HG03159 (cell line): ENCODE measurements at regions not wholly inside any gene's neighbourhood (a gene's known extent, or its start where the extent isn't known, plus 50 kb on each side); places are given as distances from the start of the nearest gene placed in this dataset.
"Not testable (repeated sequence)": the region's sequence is repeated elsewhere in the genome, so short reads cannot be mapped to it uniquely, and the experiment has no call there.

Experiments used
- ATAC-seq: cut with Tn5 transposase; IDR thresholded peaks from one replicate; pipeline ENCODE4 v1.9.1; 2021; ENCODE audit warnings: mild to moderate bottlenecking, moderate library complexity; ENCODE audit not compliant: unreplicated experiment

DNA sequence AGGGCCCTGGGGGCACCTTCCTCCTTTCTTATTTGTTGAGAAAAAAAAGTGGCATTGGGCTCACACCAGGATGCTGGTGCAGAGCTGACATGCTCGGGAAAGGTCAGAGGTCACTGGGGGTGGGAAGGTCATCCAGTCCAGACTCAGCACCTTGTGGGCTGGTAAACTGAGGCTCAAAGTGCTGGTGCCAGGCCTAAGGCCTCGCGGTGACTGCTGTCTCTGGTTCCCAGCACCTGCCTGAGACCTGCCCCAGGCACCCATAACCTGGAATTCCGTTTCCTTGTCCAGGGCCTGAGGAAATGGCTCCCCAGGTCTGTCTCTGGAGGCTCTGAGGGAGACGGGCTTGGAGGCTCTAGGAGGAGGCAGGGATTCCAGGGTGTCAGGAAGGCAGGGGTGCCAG is 521.0 kb downstream of the GOLGA6L6 start:
- not testable (repeated sequence) for ATAC-seq

DNA sequence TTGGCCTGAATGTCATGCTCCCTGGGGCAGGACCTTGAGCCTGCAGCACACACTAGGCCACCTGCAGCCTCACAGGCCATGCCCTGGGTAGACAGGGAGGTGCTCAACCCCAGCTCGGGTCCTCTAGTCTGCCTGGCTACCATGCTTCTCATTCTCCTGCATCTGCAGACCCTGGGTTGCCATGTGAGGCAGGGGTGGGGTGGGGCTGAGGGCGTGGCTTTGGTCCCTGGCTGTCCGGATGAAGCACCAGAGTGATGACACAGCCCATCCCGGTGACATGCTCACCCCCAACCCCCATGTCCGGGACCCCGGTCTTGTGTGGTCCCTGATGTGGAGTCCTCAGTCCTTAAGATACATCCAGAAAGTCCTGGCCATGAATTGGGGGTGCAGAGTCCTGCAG is 521.8 kb downstream of the GOLGA6L6 start:
- ATAC-seq, result not testable (repeated sequence)

DNA sequence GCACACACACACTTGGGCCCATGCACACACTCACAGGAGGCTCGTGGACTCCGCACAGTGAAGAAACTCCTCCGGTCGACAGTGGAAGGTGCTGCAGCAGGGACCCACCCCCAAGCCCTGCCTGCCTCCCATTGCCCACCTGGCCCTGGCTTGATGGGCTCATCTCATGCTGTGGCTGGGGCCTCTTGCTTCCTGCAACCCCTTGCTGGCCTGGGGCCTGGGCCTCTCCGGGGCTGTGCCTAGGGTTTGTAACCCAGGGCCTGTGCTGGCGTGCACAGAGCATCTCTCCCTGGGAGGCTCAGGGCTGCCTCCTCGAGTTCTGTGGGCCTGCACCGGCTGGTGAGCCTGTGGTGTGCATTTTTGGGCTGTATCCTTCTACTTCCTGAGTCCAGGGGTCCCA is 524.0 kb downstream of the GOLGA6L6 start:
- ATAC-seq, result not testable (repeated sequence)

DNA sequence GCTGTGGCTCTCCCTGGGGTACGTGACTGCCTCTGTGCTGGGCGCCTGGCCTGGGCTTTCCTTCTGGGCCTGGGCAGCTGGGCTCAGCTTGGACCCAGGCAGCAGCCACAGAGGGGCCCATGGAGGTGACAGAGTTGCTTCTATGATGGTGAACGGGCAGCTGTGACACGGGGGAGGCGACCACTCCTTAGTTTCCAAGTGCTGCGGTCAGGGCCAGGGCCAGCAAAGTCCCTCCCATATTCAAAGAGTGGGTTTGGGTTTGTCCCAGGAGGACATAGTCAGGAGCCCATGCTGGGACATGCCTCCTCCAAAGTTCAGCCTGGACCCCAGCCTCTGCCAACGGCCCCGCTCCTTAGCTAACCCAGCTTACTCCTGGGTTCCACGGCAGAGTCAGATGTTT is 524.7 kb downstream of the GOLGA6L6 start:
- not testable (repeated sequence) for ATAC-seq

DNA sequence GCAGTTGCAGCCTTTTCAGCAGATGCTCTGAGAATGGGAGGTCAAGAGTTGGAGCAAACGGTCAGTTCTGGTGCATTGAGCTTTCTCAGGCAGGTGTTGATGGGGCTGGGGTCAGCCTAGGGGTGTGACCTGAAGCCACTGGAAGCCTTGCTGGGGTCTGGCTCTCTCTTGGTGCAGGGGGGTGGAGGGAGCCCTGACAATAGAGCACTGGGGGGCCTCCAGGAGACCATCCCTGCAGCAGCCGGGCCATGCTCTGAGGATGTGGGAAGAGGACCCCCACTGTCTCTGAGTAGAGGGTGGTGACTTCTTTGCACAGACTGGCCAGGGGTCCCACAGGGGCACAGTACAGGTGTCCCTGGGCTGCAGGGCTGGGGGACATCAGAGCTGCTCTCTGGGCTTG is 528.8 kb downstream of the GOLGA6L6 start:
- not testable (repeated sequence) for ATAC-seq

DNA sequence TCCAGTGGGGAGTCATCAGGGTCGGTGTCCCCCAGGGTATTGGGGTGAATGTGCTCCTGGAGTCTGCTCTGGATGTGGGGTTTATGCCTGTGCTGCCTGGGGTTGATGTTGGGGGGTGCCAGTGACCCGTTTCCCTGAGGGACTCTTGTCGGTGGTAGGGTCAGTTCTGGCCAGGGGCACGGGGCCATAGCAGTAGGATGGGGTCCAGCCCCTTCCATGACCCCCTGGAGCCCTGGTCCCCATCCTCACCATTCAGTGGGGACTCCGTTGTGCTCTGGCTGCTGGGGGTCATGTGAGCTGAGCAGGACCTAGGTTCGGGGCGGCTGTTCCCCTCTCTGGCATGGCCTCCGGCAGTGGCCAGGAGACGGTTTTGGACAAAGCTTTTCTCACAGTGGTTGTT is 530.8 kb downstream of the GOLGA6L6 start:
- not testable (repeated sequence) for ATAC-seq

DNA sequence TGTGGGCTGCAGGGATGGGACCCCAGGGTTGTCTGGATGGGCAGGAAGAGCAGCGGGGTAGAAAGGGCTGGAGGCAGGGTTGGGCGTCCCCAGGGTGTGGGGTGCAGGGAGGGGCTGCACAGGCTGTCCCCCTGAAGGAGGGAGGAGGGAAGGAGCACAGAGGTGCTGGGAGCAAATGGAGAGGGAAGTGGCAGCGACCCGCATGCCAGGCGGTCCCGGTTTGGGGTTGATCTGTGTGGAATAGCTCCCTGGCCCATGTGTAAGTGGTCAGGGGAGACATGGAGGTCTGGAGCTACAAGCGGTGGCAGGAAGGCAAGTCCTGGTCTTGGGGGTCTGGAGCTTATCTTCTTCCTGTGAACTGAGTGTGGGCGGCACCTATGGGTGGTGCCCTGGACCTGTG is 532.0 kb downstream of the GOLGA6L6 start:
- not testable (repeated sequence) for ATAC-seq

DNA sequence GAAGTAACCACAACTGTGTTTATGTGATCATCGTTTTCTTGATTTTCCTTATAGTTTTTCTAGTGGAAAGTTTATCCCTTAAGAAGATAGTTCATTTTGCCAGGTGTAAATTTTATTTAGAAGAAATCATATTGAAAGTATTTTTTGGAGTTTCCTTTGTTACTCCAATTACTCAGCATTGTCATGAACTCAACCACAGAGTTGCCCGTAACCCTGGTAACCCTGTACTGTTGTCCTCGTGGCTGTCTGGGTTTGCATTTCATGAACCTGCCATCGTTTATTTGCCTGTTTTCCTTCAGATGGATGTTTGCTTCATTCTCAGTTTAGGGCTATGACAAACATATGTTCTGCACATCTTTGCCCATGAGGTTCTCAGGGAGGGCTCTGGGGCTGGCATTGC is 534.3 kb downstream of the GOLGA6L6 start:
- not testable (repeated sequence) for ATAC-seq

DNA sequence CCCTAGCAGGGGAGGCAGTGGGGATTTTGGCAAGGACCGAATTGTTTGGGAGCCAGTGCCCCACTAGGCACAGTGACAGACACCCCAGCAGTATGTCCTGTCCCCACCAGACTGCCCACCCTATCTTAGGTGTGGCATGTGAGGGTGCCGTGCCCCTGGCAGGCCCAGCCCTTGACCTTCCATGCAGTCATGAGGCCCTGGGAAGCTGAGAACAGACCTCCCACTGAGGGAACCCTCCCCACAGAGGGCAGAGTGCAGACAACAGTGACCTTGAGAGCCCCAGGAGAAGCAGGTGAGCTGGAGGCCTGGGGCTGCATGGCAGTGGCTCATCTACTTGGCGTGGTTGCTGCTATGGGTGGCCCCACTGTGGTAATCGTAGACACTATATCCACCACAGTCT is 538.1 kb downstream of the GOLGA6L6 start:
- not testable (repeated sequence) for ATAC-seq

DNA sequence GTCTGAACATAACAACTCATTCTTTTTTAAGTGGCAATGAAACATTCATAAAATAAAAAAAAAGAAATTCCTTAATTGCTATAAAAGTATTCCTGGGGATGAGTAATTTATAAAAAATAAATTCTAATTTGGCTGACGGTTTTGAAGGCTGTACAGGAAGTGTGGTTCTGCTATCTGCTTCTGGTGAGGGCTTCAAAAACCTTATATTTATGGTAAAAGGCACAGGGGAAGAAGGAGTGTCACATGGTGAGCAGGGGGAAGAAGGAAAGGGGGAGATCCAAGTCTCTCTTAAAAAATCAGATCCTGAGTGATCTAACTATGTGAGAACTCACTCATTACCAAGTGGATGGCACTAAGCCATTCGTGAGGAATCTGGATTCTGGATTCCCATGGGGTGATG is 539.0 kb downstream of the GOLGA6L6 start:
- not testable (repeated sequence) for ATAC-seq

DNA sequence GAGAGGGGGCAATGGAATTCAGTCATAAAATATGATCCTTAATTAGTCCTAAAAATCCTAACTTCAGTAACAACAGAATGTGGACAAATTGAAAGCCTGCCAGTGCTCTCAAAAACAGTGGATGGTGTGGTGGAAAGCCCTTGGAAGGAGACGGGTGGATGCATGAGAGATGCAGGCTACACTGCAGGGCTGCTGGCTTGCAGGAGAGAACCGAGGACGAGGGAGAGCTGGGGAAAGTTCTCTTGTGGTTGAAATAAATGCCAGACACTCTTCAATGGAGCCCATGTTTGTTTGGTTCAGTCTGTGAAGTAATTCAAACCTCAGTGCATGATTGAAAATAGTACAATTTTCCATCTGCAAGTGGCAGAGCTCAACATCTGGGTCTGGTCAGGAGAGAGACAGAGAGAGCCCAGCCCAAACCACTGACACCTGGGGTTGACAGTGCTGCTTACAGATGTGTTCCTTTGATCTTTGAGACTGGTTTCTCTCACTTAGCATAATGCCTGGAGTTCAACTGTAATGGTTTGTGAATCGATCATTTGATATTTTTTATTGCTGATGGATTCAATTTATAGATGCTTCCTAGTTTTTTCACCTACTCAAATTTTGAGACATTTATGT is 544.9 kb downstream of the GOLGA6L6 start:
- ATAC-seq, result not testable (repeated sequence)

DNA sequence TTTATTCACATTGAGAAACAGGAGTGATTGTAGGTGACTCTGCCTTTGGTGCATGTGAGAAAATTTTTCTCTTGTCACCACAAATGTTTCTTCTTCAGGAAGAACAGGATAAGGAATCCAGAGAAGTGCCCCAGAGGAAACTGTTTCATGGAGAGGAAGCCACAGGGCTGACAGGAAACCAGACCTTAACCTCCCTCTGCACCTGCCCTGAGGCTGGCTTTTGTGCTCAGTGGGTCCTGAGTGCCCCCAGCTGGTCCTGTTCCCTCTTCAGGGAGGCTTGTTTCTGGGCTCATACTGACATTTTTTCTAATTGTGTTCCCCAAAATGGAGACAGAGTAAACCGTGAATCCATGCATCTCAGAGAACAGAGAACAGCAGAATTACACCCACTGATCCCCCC is 546.3 kb downstream of the GOLGA6L6 start:
- ATAC-seq, result not testable (repeated sequence)

DNA sequence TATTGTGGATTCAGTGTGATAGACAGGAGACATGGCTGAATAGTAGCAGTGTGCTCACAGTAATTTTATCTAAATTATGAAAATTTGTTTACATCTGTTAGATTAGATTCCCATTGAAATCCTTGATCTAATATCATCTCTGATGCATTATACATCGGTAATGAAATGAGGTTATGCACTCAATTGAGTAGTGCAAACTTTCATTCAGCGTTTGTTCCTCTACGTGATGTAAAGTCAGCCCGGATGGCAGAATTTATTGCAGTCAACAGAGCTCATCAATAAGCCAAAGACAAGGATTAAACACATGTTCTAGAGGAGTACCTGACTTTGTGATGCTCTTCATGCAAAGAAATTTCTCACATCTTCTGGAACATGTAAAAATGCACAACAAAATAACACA is 549.2 kb downstream of the GOLGA6L6 start:
- ATAC-seq, result no peak

DNA sequence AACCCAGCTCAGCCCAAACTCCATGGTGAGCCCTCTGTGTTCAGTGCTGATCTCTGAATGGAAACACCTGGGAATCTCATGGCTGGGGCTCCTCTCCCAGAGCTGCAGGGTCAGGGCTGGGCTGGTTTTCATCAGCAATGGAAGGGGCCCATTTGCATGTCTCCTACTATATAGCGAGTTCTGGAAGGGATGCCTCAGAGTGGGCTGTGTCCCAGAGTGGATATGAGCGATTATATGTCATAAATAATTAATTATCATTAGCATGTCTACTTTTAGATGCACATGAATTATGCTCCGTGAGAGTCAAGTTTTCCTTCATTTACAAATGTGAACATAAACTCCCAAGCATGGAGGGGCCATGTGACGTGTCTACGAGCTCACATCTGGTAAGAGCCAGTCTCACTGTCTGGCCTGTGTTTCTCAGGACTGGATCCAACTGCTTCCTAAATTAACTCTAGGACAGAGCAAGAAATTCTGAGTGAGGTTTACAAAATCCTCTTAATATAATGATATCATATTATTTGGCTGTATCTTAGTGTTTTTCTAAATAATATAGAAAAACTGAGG is 553.4 kb downstream of the GOLGA6L6 start:
- no peak for ATAC-seq

DNA sequence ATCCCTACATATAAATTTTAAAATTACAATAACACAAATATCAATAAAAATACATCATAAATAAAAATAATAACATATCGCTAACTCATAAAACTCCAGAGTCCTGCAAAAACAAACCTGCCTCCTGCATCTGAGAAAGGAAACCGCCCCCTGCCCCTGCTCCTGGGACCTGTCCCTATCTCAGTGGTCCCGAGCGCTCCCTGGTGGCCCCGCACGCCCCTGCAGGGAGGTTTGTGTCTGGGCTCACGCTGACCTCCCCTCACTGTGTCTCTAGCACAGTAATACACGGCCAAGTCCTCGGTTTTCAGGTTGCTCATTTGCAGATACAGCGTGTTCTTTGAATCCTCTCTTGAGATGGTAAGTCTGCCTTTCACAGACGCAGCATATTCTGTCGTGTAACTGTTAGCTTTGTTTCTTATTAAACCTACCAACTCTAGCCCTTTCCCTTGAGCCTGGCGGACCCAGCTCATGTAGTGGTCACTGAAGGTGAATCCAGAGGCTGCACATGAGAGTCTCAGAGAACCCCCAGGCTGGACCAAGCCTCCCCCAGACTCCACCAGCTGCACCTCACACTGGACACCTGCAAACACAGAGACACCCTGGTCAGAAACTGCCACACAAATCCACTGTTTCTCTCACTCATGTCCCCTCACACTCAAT is 554.1 kb downstream of the GOLGA6L6 start:
- no peak for ATAC-seq

DNA sequence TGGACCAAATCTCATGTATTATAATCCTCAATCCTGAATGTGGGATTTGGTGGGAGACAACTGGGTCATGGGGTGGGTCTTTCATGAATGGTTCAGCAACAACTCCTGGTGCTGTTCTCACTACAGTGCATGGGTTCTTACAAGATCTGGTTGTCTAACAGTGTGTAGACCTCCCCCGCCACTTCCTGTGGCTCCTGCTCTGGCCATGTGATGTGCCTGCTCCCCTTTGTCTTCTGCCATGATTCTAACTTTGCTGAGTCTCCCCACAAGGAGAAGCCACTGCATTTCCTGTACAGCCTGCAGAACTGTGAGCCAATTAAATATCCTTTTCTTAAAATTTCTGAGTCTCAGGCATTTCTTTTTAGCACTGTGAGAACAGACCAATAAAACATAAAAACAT is 557.5 kb downstream of the GOLGA6L6 start:
- ATAC-seq, result no peak

DNA sequence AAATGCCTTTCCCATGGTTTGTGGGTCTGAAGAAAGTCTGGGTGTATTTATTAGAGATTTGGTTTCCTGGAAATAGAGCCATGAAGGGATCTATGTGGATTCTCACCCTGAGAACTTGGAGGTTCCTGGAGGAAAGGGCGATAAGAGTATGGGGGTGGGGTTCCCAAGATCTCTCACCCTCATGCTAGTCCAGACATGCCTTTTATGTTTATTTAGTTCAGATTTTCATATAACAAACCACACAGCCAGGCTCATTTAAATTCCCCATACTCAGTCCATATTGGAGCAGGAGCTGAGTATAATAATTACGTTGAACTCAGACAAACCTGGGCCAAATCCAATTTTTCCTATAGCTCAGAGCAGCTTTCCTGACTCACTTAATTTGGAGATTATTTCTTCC is 566.6 kb downstream of the GOLGA6L6 start:
- no peak for ATAC-seq

DNA sequence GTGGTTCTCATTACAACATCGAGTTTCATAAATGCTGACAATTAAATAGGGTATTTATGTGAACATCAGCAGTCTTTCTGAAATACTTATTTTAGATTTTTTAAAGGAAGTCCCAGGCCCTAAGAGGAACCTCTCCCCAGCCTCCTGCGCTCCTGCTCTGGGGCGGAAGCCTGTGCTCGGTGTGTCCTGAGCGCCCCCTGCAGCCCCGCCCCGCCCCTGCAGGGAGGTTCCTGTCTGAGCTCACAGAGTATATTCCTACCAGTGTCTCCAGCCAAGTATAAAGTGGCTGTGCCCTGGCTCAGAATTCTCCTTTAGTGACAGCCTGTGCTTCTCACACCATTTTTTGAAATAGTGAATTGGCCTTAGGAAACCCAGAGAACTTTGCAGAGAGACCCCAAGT is 567.9 kb downstream of the GOLGA6L6 start:
- no peak for ATAC-seq

DNA sequence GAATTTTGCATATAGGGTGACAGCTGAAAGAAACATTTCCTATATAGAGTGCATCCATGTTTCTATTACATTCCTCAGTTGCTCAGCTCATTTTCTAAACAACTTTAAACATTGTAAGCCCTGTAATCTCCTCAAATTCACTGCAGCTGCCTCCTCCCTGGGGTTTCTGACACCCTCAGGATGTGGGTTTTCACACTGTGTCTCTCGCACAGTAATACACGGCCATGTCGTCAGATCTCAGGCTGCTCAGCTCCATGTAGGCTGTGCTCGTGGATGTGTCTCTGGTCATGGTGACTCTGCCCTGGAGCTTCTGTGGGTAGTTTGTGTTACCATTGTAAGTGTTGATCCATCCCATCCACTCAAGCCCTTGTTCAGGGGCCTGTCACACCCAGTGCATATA is 569.0 kb downstream of the GOLGA6L6 start:
- not testable (repeated sequence) for ATAC-seq

DNA sequence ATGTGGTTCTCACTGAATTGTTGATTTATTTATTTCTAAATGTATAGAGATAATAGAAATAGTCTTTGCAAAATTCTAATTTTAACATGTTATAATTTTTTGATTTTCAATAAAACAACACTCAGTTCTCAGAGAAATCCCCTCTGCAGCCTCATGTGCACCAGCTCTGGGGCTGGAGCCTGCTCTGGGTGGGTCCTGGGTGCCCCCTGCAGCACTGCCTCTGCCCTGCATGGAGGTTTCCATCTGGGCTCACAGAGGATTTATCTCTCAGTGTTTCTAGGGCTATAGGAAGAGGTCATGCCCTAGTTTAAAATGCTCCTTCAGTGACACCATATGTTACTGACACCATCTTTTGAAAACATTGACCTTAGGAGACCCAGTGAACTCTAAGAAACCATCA is 576.0 kb downstream of the GOLGA6L6 start:
- not testable (repeated sequence) for ATAC-seq

DNA sequence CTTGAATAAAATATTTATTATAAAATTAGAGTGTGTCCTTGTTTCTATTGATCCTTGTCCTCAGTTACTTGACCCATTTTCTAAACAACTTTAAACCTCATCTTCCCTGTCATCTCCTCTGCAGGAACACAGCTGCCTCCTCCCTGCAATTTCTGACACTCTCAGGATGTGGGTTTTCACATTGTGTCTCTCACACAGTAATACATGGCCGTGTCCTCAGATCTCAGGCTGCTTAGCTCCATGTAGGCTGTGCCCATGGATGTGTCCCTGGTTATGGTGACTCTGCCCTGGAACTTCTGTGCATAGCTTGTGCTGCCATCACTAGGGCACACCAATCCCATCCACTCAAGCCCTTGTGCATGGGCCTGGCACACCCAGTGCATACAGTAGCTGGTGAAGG is 577.1 kb downstream of the GOLGA6L6 start:
- ATAC-seq, result not testable (repeated sequence)

DNA sequence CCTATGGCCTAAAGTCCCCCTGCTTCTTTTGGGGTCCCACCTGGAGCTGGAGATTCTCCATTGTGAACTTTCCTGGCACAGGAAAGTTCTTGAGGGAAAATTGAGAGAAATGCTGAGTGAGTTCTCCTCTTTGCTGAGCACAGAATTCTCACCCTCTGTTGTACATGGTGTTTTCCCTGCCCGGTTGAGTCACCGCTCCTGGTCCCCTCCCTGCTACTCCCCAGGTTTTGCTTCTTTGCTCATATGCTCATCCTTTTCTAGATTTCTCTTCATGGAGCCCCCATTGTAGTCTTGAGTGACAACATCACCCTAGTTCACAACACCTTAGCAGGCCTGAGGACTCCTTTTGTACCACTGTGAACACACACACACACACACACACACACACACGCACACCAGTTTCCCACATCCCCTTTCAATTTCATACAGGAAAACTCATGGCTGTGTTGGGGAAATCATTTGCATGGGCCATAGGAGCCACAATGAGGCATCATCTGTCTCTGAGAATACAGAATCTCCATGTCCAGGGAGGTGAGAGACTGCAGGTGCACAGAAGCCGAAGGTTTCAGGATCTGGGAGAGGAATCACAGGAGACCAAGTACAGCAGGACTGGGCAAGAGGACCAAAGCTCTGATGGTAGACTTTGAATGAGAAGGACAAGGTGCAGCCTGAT is 585.3 kb downstream of the GOLGA6L6 start:
- no peak for ATAC-seq
